ENCODE measurements at regions not wholly inside any gene's neighbourhood (a gene's known extent, or its start where the extent isn't known, plus 50 kb on each side); places are given as distances from the start of the nearest gene placed in this dataset.

DNA sequence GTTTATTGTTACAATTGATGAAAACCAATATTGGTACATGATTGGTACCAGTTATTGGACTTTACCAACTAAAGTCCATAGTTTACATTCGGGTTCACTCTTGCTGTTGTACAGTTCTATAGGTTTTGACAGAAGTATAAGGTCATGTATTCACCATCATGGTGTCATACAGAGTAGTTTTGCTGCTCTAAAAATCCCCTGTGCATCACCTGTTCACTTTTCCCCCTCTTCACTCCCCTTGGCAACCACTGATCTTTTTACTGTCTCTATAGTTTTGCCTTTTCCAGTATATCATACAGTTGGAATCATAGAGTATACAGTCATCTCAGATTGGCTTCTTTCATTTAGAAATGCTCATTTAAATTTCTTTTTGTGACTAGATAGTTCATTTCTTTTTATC lies 51.2 kb upstream of the MED4 start:
- Mint-ChIP-seq H3K9me3 (peaks cover 5% of the 10 kb centered on the region), H3K4me1 (no peaks in the 10 kb centered on the region), H3K36me3 (no peaks in the 10 kb centered on the region), H3K27ac (peak overlapping the region; percentile 16), H3K4me3 (no peak overlapping the region), H3K27me3 (ENCODE audit: insufficient read depth, low read depth) (peaks cover 2% of the 10 kb centered on the region)
- no peaks in the 10 kb centered on the region for H3K27me3 ChIP-seq
- H3K4me1 ChIP-seq, result no peaks in the 10 kb centered on the region
- no peak overlapping the region for H3K9ac ChIP-seq
- H3K4me2 ChIP-seq, result no peak overlapping the region
- H3K36me3 ChIP-seq, result no peaks in the 10 kb centered on the region
- TF ChIP-seq EZH2phosphoT487 (IDR thresholded peaks at IDR 0.05) (no peak), EZH2 (IDR thresholded peaks at IDR 0.05) (no peak)
- TF ChIP-seq, protein P1, sequence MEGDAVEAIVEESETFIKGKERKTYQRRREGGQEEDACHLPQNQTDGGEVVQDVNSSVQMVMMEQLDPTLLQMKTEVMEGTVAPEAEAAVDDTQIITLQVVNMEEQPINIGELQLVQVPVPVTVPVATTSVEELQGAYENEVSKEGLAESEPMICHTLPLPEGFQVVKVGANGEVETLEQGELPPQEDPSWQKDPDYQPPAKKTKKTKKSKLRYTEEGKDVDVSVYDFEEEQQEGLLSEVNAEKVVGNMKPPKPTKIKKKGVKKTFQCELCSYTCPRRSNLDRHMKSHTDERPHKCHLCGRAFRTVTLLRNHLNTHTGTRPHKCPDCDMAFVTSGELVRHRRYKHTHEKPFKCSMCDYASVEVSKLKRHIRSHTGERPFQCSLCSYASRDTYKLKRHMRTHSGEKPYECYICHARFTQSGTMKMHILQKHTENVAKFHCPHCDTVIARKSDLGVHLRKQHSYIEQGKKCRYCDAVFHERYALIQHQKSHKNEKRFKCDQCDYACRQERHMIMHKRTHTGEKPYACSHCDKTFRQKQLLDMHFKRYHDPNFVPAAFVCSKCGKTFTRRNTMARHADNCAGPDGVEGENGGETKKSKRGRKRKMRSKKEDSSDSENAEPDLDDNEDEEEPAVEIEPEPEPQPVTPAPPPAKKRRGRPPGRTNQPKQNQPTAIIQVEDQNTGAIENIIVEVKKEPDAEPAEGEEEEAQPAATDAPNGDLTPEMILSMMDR (IDR thresholded peaks at IDR 0.05), result no peak
- H3F3A ChIP-seq (ENCODE audit: low read depth), result no peaks in the 10 kb centered on the region
- H3K79me2 ChIP-seq (ENCODE audit: low read depth), result no peaks in the 10 kb centered on the region
- no peak overlapping the region for H3K4me3 ChIP-seq
- no peak for DNase-seq (ENCODE audit: low spot score)
- no peak overlapping the region for H2AFZ ChIP-seq (replicated peaks)
- no peaks in the 10 kb centered on the region for H3K9me3 ChIP-seq (ENCODE audit: low read depth)
- no peak overlapping the region for H3K27ac ChIP-seq
- H4K20me1 ChIP-seq (ENCODE audit: low read depth), result no peaks in the 10 kb centered on the region
